ENCODE measurements at regions not wholly inside any gene's neighbourhood (a gene's known extent, or its start where the extent isn't known, plus 50 kb on each side); places are given as distances from the start of the nearest gene placed in this dataset.
"Not testable (repeated sequence)": the region's sequence is repeated elsewhere in the genome, so short reads cannot be mapped to it uniquely, and the experiment has no call there.

DNA sequence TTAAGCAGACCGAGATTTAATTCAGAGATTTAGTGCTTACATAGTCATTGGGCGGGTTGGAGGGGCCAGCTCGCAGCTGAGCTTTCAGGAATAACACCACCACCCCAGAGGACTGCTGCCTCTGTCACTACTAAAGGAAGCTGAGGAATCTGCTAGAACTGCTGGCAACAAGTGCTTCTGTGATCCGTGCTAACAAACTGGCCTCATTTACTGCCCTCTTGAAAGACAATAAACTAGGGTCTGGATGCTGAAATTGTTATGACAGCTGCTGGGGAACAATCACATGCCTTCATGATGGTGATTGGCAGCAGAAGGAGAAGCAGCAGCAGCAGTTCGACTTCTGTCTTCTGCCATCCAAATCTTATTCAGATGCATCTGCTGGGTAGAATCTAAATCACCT, 285.5 kb upstream of the TAC1 start (continued):
- TF ChIP-seq ELK1 (IDR thresholded peaks at IDR 0.05; ENCODE audit: low read depth, low read length) (no peak), NR2C2 (IDR thresholded peaks at IDR 0.05; ENCODE audit: borderline replicate concordance, control insufficient read depth, insufficient read length, low read depth) (no peak), CBX5 (IDR thresholded peaks at IDR 0.05; ENCODE audit: low read depth) (no peak), RAD21 (IDR thresholded peaks at IDR 0.05; ENCODE audit: insufficient read depth, low read depth, low read length) (no peak)

- ATAC-seq; FAIRE-seq; SMC1A ChIA-PET (ENCODE audit: uncharacterized antibody, unreplicated experiment); H3K27ac ChIP-seq (ENCODE audit: control insufficient read depth, insufficient read depth); DNase-seq (ENCODE audit: low read depth, low spot score); H3K27me3 ChIP-seq (replicated peaks in 1 of 2; ENCODE audit: control insufficient read depth in 2 of 2, insufficient read depth in 2 of 2, low read length in 1 of 2); H2AFZ ChIP-seq (ENCODE audit: control insufficient read depth, low read depth, low read length); H3K4me3 ChIP-seq; RAD21 ChIA-PET (ENCODE audit: unreplicated experiment); intact Hi-C loops (cut with micrococcal nuclease; ENCODE audit: unreplicated experiment); H3K9me3 ChIP-seq (replicated peaks; ENCODE audit: control insufficient read depth, insufficient read depth, low read length); BruUV-seq (replicated peaks); H3K36me3 ChIP-seq (ENCODE audit: control insufficient read depth in 2 of 2, insufficient read depth in 2 of 2, low read length in 1 of 2); H3K4me2 ChIP-seq (ENCODE audit: control insufficient read depth, insufficient read depth); H4K20me1 ChIP-seq (ENCODE audit: control insufficient read depth, insufficient read depth); in situ Hi-C loops (cut with MboI); H3K4me1 ChIP-seq (ENCODE audit: control insufficient read depth, insufficient read depth, low read length); H3K9ac ChIP-seq (ENCODE audit: control insufficient read depth, insufficient read depth, low read length); POLR2A ChIA-PET; H3K79me2 ChIP-seq (ENCODE audit: control insufficient read depth, insufficient read depth, low read length): not testable (repeated sequence)
- CTCF ChIA-PET = interaction anchor here (0.6 kb wide), 1 partner anchor 132 kb away, joined by 3 read pairs; no protein-coding TSS in a partner anchor
- 22% methylated on average over 3 of the region's 3 CpGs for WGBS (ENCODE audit: insufficient coverage, insufficient replicate concordance, low lambda C conversion rate, missing lambda C conversion rate)
Measured at GRCh38 chr7:97449448-97449847, 282.4 kb upstream of the TAC1 start.

GRCh38 chr7:97450516-97450915, 281.4 kb upstream of the TAC1 start:
- intact Hi-C loops (cut with micrococcal nuclease; ENCODE audit: unreplicated experiment) (no loop called here), in situ Hi-C loops (cut with MboI) (no loop called here)
- Histone ChIP-seq H3K27ac (ENCODE audit: control insufficient read depth, insufficient read depth) (no peak overlapping the region), H4K20me1 (ENCODE audit: control insufficient read depth, insufficient read depth) (no peaks in the 10 kb centered on the region), H2AFZ (ENCODE audit: control insufficient read depth, low read depth, low read length) (no peak overlapping the region), H3K27me3 (replicated peaks in 1 of 2; ENCODE audit: control insufficient read depth in 2 of 2, insufficient read depth in 2 of 2, low read length in 1 of 2) (no peaks in the 10 kb centered on the region), H3K36me3 (ENCODE audit: control insufficient read depth in 2 of 2, insufficient read depth in 2 of 2, low read length in 1 of 2) (no peaks in the 10 kb centered on the region), H3K9ac (ENCODE audit: control insufficient read depth, insufficient read depth, low read length) (no peak overlapping the region), H3K4me3 (no peak overlapping the region), H3K9me3 (replicated peaks; ENCODE audit: control insufficient read depth, insufficient read depth, low read length) (no peaks in the 10 kb centered on the region), H3K79me2 (ENCODE audit: control insufficient read depth, insufficient read depth, low read length) (no peaks in the 10 kb centered on the region), H3K4me1 (ENCODE audit: control insufficient read depth, insufficient read depth, low read length) (no peaks in the 10 kb centered on the region), H3K4me2 (ENCODE audit: control insufficient read depth, insufficient read depth) (no peak overlapping the region)
- ChIA-PET POLR2A (no interaction called here), CTCF (no interaction called here), SMC1A (ENCODE audit: uncharacterized antibody, unreplicated experiment) (interaction anchor here (0.7 kb wide), 1 partner anchor 14 kb away, joined by 3 read pairs; no protein-coding TSS in a partner anchor), RAD21 (ENCODE audit: unreplicated experiment) (no interaction called here)
- DNase-seq (ENCODE audit: low read depth, low spot score) = no peak
- WGBS (ENCODE audit: insufficient coverage, insufficient replicate concordance, low lambda C conversion rate, missing lambda C conversion rate) = 0% methylated on average over 1 of the region's 1 CpG
- TF ChIP-seq SMAD1 (IDR thresholded peaks at IDR 0.05; ENCODE audit: low read depth, partially characterized antibody) = no peak
- TF ChIP-seq, protein P1, sequence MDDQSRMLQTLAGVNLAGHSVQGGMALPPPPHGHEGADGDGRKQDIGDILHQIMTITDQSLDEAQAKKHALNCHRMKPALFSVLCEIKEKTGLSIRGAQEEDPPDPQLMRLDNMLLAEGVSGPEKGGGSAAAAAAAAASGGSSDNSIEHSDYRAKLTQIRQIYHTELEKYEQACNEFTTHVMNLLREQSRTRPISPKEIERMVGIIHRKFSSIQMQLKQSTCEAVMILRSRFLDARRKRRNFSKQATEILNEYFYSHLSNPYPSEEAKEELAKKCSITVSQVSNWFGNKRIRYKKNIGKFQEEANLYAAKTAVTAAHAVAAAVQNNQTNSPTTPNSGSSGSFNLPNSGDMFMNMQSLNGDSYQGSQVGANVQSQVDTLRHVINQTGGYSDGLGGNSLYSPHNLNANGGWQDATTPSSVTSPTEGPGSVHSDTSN (IDR thresholded peaks at IDR 0.05; ENCODE audit: insufficient replicate concordance, low read depth, low read length) = no peak
- TF ChIP-seq IRF4 (IDR thresholded peaks at IDR 0.05; ENCODE audit: low read depth, low read length) = no peak
- TF ChIP-seq, protein P2, sequence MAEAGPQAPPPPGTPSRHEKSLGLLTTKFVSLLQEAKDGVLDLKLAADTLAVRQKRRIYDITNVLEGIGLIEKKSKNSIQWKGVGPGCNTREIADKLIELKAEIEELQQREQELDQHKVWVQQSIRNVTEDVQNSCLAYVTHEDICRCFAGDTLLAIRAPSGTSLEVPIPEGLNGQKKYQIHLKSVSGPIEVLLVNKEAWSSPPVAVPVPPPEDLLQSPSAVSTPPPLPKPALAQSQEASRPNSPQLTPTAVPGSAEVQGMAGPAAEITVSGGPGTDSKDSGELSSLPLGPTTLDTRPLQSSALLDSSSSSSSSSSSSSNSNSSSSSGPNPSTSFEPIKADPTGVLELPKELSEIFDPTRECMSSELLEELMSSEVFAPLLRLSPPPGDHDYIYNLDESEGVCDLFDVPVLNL (IDR thresholded peaks at IDR 0.05; ENCODE audit: low read depth, low read length) = no peak
- no peak for TF ChIP-seq NFIC (IDR thresholded peaks at IDR 0.05; ENCODE audit: low read depth, low read length)
- no TSS peak for BruUV-seq (replicated peaks)
- ATAC-seq = no peak
- no peak for FAIRE-seq

Measured in GM12878 (cell line).